MG63 (cell line): ENCODE measurements at regions not wholly inside any gene's neighbourhood (a gene's known extent, or its start where the extent isn't known, plus 50 kb on each side); places are given as distances from the start of the nearest gene placed in this dataset.

Source experiments
- DNase-seq: peaks from one replicate; pipeline ENCODE4 v3.0.0-alpha.2; 2020
- H3K27me3 ChIP-seq: fragments of 250-450 bp; sonication (Bioruptor Pico); 2 replicates; pipeline ENCODE4 v1.5.1; 2020; ENCODE audit warnings: mild to moderate bottlenecking, moderate library complexity
- H3K36me3 ChIP-seq: fragments of 250-450 bp; sonication (Bioruptor Pico); 2 replicates; pipeline ENCODE4 v1.5.1; 2020; ENCODE audit warnings: mild to moderate bottlenecking, moderate library complexity
- H3K4me3 ChIP-seq: fragments of 250-450 bp; sonication (Bioruptor Pico); 2 replicates; pipeline ENCODE4 v1.5.1; 2020; ENCODE audit warnings: mild to moderate bottlenecking, moderate library complexity
- H3K9me3 ChIP-seq: fragments of 250-450 bp; sonication (Bioruptor Pico); 2 replicates; pipeline ENCODE4 v1.5.1; 2020; ENCODE audit warnings: mild to moderate bottlenecking, moderate library complexity

GRCh38 chr18:56322406-56322805 is 316.0 kb downstream of the TXNL1 start:
- no peaks in the 10 kb centered on the region for H3K36me3 ChIP-seq
- H3K27me3 ChIP-seq: no peaks in the 10 kb centered on the region; the same call in 1 of the 2 replicates
- no peak overlapping the region for H3K4me3 ChIP-seq
- DNase-seq: no peak
- no peaks in the 10 kb centered on the region for H3K9me3 ChIP-seq

- Histone ChIP-seq H3K27me3 (no peaks in the 10 kb centered on the region; the same call in 1 of the 2 replicates), H3K36me3 (no peaks in the 10 kb centered on the region), H3K4me3 (no peak overlapping the region), H3K9me3 (no peaks in the 10 kb centered on the region)
- DNase-seq: no peak
Observed at GRCh38 chr18:56321470-56321869, 316.9 kb downstream of the TXNL1 start.

- Histone ChIP-seq H3K4me3 (no peak overlapping the region), H3K36me3 (no peaks in the 10 kb centered on the region), H3K9me3 (no peaks in the 10 kb centered on the region), H3K27me3 (no peaks in the 10 kb centered on the region; the same call in 1 of the 2 replicates)
- no peak for DNase-seq
Observed at GRCh38 chr18:56319953-56320352, 318.4 kb downstream of the TXNL1 start.

GRCh38 chr18:56316727-56317126 is 321.7 kb downstream of the TXNL1 start:
- Histone ChIP-seq H3K27me3 (no peaks in the 10 kb centered on the region; the same call in 1 of the 2 replicates), H3K4me3 (no peak overlapping the region), H3K9me3 (no peaks in the 10 kb centered on the region), H3K36me3 (no peaks in the 10 kb centered on the region)
- no peak for DNase-seq

GRCh38 chr18:56315363-56315762 is 323.0 kb downstream of the TXNL1 start:
- no peaks in the 10 kb centered on the region for H3K36me3 ChIP-seq
- no peak overlapping the region for H3K4me3 ChIP-seq
- H3K9me3 ChIP-seq: no peaks in the 10 kb centered on the region
- DNase-seq: no peak
- no peaks in the 10 kb centered on the region; the same call in 1 of the 2 replicates for H3K27me3 ChIP-seq

- Histone ChIP-seq H3K9me3 (no peaks in the 10 kb centered on the region), H3K27me3 (no peaks in the 10 kb centered on the region; the same call in 1 of the 2 replicates)
- no peak for DNase-seq
Observed at GRCh38 chr18:56314396-56314795, 324.0 kb downstream of the TXNL1 start.

GRCh38 chr18:56312551-56313335 is 325.6 kb downstream of the TXNL1 start:
- no peak overlapping the region for H3K4me3 ChIP-seq
- DNase-seq: no peak
- no peaks in the 10 kb centered on the region for H3K9me3 ChIP-seq
- no peaks in the 10 kb centered on the region for H3K36me3 ChIP-seq
- no peaks in the 10 kb centered on the region; the same call in 1 of the 2 replicates for H3K27me3 ChIP-seq

More at GRCh38 chr18:56314396-56314795, 324.0 kb downstream of the TXNL1 start:
- Histone ChIP-seq H3K36me3 (no peaks in the 10 kb centered on the region), H3K4me3 (no peak overlapping the region)

- H3K9me3 ChIP-seq: no peaks in the 10 kb centered on the region
- no peaks in the 10 kb centered on the region for H3K27me3 ChIP-seq
- no peak for DNase-seq
- H3K4me3 ChIP-seq: no peak overlapping the region
- H3K36me3 ChIP-seq: no peaks in the 10 kb centered on the region
Observed at GRCh38 chr18:56309104-56309503, 329.3 kb downstream of the TXNL1 start.

GRCh38 chr18:56307354-56308170 is 330.8 kb downstream of the TXNL1 start:
- Histone ChIP-seq H3K9me3 (no peaks in the 10 kb centered on the region), H3K27me3 (no peaks in the 10 kb centered on the region), H3K4me3 (no peak overlapping the region), H3K36me3 (no peaks in the 10 kb centered on the region)
- no peak for DNase-seq

- Histone ChIP-seq H3K36me3 (no peaks in the 10 kb centered on the region), H3K27me3 (no peaks in the 10 kb centered on the region), H3K9me3 (no peaks in the 10 kb centered on the region), H3K4me3 (no peak overlapping the region)
- no peak for DNase-seq
Observed at GRCh38 chr18:56306797-56307196, 331.6 kb downstream of the TXNL1 start.

- DNase-seq: no peak
- Histone ChIP-seq H3K27me3 (no peaks in the 10 kb centered on the region), H3K4me3 (no peak overlapping the region), H3K9me3 (no peaks in the 10 kb centered on the region), H3K36me3 (no peaks in the 10 kb centered on the region)
Observed at GRCh38 chr18:56305583-56305982, 332.8 kb downstream of the TXNL1 start.

- no peak for DNase-seq
- Histone ChIP-seq H3K9me3 (no peaks in the 10 kb centered on the region), H3K27me3 (no peaks in the 10 kb centered on the region), H3K36me3 (no peaks in the 10 kb centered on the region), H3K4me3 (no peak overlapping the region)
Observed at GRCh38 chr18:56302156-56302555, 336.2 kb downstream of the TXNL1 start.

- Histone ChIP-seq H3K9me3 (no peaks in the 10 kb centered on the region), H3K4me3 (no peak overlapping the region), H3K27me3 (no peaks in the 10 kb centered on the region), H3K36me3 (no peaks in the 10 kb centered on the region)
- DNase-seq: no peak
Observed at GRCh38 chr18:56299740-56300139, 338.7 kb downstream of the TXNL1 start.

- Histone ChIP-seq H3K27me3 (no peaks in the 10 kb centered on the region), H3K4me3 (no peak overlapping the region), H3K9me3 (no peaks in the 10 kb centered on the region), H3K36me3 (no peaks in the 10 kb centered on the region)
- DNase-seq: peak; percentile 56
Observed at GRCh38 chr18:56298935-56299334, 339.5 kb downstream of the TXNL1 start.

GRCh38 chr18:56296381-56296780 is 342.0 kb downstream of the TXNL1 start:
- no peaks in the 10 kb centered on the region for H3K36me3 ChIP-seq
- no peak overlapping the region for H3K4me3 ChIP-seq
- no peaks in the 10 kb centered on the region for H3K9me3 ChIP-seq
- no peaks in the 10 kb centered on the region for H3K27me3 ChIP-seq
- DNase-seq: no peak

- no peaks in the 10 kb centered on the region for H3K9me3 ChIP-seq
- H3K27me3 ChIP-seq: no peaks in the 10 kb centered on the region
- no peak for DNase-seq
- no peak overlapping the region for H3K4me3 ChIP-seq
- no peaks in the 10 kb centered on the region for H3K36me3 ChIP-seq
Observed at GRCh38 chr18:56294484-56295183, 343.8 kb downstream of the TXNL1 start.

GRCh38 chr18:56291294-56291693 is 347.1 kb downstream of the TXNL1 start:
- DNase-seq: no peak
- Histone ChIP-seq H3K27me3 (no peaks in the 10 kb centered on the region), H3K36me3 (no peaks in the 10 kb centered on the region), H3K4me3 (no peak overlapping the region), H3K9me3 (no peaks in the 10 kb centered on the region)
